GM19043 (cell line): ENCODE measurements at regions not wholly inside any gene's neighbourhood (a gene's known extent, or its start where the extent isn't known, plus 50 kb on each side); places are given as distances from the start of the nearest gene placed in this dataset.
"Not testable (repeated sequence)": the region's sequence is repeated elsewhere in the genome, so short reads cannot be mapped to it uniquely, and the experiment has no call there.

Experiments
- ATAC-seq: cut with Tn5 transposase; IDR thresholded peaks from one replicate; pipeline ENCODE4 v1.9.1; 2021; ENCODE audit warnings: low read depth; ENCODE audit not compliant: unreplicated experiment

GRCh38 chr4:118494437-118494836 lies 141.6 kb upstream of the PRSS12 start:
- not testable (repeated sequence) for ATAC-seq

- not testable (repeated sequence) for ATAC-seq
These were observed 150.2 kb upstream of the PRSS12 start for GRCh38 chr4:118502967-118503366.

GRCh38 chr4:118504927-118505326 lies 152.1 kb upstream of the PRSS12 start:
- not testable (repeated sequence) for ATAC-seq

- not testable (repeated sequence) for ATAC-seq
These were observed 152.7 kb upstream of the PRSS12 start for GRCh38 chr4:118505491-118505890.

- ATAC-seq = not testable (repeated sequence)
These were observed 160.1 kb upstream of the PRSS12 start for GRCh38 chr4:118512870-118513269.

GRCh38 chr4:118514332-118514731 lies 161.5 kb upstream of the PRSS12 start:
- not testable (repeated sequence) for ATAC-seq

GRCh38 chr4:118516107-118516506 lies 163.3 kb upstream of the PRSS12 start:
- not testable (repeated sequence) for ATAC-seq

- not testable (repeated sequence) for ATAC-seq
These were observed 155.1 kb upstream of the METTL14 start for GRCh38 chr4:118530107-118530506.

- ATAC-seq = not testable (repeated sequence)
These were observed 153.2 kb upstream of the METTL14 start for GRCh38 chr4:118531947-118532346.

GRCh38 chr4:118535788-118536187 lies 149.4 kb upstream of the METTL14 start:
- ATAC-seq = not testable (repeated sequence)

- not testable (repeated sequence) for ATAC-seq
These were observed 145.6 kb upstream of the METTL14 start for GRCh38 chr4:118539412-118540077.

- not testable (repeated sequence) for ATAC-seq
These were observed 128.6 kb upstream of the METTL14 start for GRCh38 chr4:118556576-118556975.

- no peak for ATAC-seq
These were observed 127.8 kb upstream of the METTL14 start for GRCh38 chr4:118557298-118557851.

GRCh38 chr4:118558188-118558587 lies 127.0 kb upstream of the METTL14 start:
- ATAC-seq = not testable (repeated sequence)

GRCh38 chr4:118561559-118561958 lies 123.6 kb upstream of the METTL14 start:
- not testable (repeated sequence) for ATAC-seq

- peak; percentile 65 for ATAC-seq
These were observed 119.1 kb upstream of the METTL14 start for GRCh38 chr4:118566003-118566513.

GRCh38 chr4:118572991-118573390 lies 112.2 kb upstream of the METTL14 start:
- not testable (repeated sequence) for ATAC-seq

- ATAC-seq = not testable (repeated sequence)
These were observed 110.8 kb upstream of the METTL14 start for GRCh38 chr4:118574251-118574913.

GRCh38 chr4:118575057-118575456 lies 110.1 kb upstream of the METTL14 start:
- not testable (repeated sequence) for ATAC-seq

GRCh38 chr4:118575726-118576125 lies 109.5 kb upstream of the METTL14 start:
- not testable (repeated sequence) for ATAC-seq

GRCh38 chr4:118576709-118577219 lies 108.4 kb upstream of the METTL14 start:
- not testable (repeated sequence) for ATAC-seq
